NT2/D1 (cell line): ENCODE measurements at regions not wholly inside any gene's neighbourhood (a gene's known extent, or its start where the extent isn't known, plus 50 kb on each side); places are given as distances from the start of the nearest gene placed in this dataset.

Experiments used
- SUZ12 ChIP-seq: IDR thresholded peaks from 2 replicates; pipeline ENCODE4 v1.6.1; 2011; ENCODE audit not compliant: insufficient read length, insufficient read depth; ENCODE audit errors: extremely low read depth
- YY1 ChIP-seq: IDR thresholded peaks from 2 replicates; pipeline ENCODE4 v1.6.1; 2011; ENCODE audit not compliant: insufficient read length, insufficient read depth
- ZNF274 ChIP-seq: IDR thresholded peaks from 2 replicates; pipeline ENCODE4 v1.6.1; 2011; ENCODE audit warnings: mild to moderate bottlenecking, low read depth, low read length

GRCh38 chr9:7461791-7462190 is 337.8 kb downstream of the DMAC1 start:
- TF ChIP-seq SUZ12 (no peak), ZNF274 (no peak), YY1 (no peak)
